ENCODE measurements at regions not wholly inside any gene's neighbourhood (a gene's known extent, or its start where the extent isn't known, plus 50 kb on each side); places are given as distances from the start of the nearest gene placed in this dataset.
"Not testable (repeated sequence)": the region's sequence is repeated elsewhere in the genome, so short reads cannot be mapped to it uniquely, and the experiment has no call there.

GRCh38 chr6:4655196-4656025 is 120.8 kb upstream of the CDYL start:
- DNase-seq (ENCODE audit: low read depth) = no peak

- DNase-seq (ENCODE audit: low read depth) = no peak
Measured at GRCh38 chr6:4653141-4653540, 123.1 kb upstream of the CDYL start.

GRCh38 chr6:4651831-4652467 is 124.3 kb upstream of the CDYL start:
- no peak for DNase-seq (ENCODE audit: low read depth)

DNA sequence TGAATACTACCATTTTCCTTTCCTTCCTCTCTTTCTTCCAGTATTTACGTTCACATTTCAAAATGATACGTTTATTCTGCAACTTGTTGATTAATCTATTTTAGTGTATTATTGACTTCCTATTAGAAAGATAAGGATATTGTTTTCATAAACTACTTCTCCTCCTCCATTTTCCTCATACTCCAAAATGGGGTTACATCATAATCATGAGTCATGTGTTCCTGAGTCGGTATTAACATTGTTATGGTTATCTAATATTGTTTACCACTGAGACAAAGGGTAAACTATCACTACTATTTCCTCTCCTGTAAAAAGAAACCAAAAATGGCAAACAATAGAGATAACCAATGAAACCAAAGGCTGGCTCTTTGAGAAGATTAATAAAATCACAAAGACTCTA is 126.5 kb upstream of the CDYL start:
- no peak for DNase-seq (ENCODE audit: low read depth)

GRCh38 chr6:4647414-4648365 is 128.5 kb upstream of the CDYL start:
- no peak for DNase-seq (ENCODE audit: low read depth)

DNA sequence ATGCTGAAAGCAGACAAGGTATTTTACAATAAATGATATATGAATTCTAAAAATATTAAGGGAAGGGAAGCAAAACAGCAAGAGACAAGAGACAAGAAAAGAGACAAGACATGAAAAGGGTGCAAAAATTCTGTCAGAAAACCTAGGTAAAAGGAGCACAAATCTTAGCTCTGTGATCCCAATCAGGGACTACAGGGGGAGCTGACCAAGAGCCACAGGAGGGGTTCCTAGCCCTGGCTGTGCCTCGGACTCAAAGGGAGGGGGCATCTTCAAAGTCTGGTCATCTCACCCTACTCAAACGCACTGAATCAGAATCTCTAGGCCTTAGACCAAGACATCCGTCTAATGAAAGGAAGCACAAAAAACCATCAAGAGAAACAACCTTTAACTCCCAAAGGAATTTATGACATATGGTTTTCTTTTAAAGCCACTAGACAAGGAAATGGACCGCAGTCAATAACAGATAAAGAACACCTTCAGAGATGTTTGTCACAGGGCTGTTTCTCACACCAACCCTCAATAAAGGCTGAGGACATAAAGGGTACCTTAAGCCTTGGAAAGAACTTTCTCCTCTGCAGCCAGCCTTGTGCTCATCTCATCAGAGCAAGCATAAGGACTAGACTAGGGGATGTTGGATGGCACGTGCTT is 130.4 kb upstream of the CDYL start:
- no peak for DNase-seq (ENCODE audit: low read depth)

DNA sequence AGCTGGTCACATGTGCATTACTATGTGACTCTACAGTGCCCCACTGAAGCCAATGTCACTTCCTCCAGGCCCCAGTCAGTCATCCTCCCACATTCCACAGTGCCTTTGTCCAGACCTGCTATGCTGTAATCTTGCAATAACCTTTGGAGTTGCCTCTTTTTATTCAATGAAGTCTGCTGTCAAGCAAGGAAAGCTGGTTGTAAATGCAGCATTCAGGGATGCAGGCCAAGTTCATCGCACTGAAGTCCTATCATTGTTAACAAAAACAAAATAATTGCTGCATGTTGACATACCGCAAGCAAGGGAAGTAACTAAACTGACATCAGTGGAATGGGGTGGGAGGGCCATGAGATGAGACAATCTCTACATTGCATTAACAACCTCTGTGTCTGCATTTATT is 131.2 kb upstream of the CDYL start:
- DNase-seq (ENCODE audit: low read depth) = no peak

GRCh38 chr6:4641461-4641860 is 134.7 kb upstream of the CDYL start:
- no peak for DNase-seq (ENCODE audit: low read depth)

GRCh38 chr6:4640139-4640538 is 136.1 kb upstream of the CDYL start:
- DNase-seq (ENCODE audit: low read depth) = no peak

DNA sequence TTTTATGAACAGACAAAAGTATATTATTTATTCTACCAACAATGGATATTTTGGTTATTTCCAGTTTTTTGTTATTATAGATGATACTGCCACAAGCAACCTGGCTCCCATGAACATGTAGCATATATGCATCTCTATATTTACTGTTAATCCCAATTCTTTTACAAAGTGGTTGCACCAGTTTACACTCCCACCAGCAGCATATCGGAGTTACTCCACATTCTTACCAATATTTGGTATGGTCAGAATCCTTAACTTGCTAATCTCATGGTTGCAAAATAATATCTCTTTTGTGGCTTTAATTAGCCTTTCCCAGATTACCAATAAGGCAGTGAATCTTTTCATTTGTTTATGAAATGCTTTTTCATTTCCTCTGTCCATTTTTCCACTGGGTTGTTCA is 137.6 kb upstream of the CDYL start:
- DNase-seq (ENCODE audit: low read depth) = no peak

DNA sequence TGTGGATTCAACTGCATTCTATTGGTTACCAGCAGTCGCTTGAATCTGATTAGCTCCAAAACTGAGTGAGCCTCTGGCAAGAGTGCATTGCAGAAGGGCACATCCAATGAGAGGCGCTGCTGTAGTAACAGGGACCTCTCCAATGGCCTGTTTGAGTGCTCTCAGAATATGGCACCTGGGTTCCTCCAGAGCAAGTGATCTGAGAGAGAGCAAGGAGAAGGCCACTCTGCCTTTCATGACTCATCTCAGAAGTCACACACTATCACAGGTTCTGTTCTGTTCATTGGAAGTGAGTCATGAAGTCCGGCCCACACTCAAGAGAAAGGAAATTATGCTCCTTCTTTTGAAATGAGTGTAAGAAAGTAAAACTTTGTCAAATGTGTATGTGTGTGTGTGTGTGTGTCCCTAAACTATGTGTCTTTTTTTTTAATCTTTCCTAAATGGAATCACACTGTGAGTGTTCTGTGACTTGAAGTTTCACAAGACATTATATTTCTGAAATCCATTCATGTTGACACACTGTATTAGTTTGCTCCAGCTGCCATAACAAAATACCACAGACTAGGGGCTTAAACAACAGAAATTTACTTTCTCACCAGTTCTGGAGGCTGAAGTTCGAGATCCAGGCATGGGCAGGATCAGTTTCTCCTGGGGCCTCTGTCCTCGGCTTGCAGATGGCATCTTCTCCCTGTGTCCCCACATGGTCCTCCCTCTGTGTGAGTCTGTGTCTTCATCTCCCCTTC is 138.3 kb upstream of the CDYL start:
- peak; percentile 38 for DNase-seq (ENCODE audit: low read depth)

GRCh38 chr6:4636881-4637224 is 139.4 kb upstream of the CDYL start:
- no peak for DNase-seq (ENCODE audit: low read depth)

DNA sequence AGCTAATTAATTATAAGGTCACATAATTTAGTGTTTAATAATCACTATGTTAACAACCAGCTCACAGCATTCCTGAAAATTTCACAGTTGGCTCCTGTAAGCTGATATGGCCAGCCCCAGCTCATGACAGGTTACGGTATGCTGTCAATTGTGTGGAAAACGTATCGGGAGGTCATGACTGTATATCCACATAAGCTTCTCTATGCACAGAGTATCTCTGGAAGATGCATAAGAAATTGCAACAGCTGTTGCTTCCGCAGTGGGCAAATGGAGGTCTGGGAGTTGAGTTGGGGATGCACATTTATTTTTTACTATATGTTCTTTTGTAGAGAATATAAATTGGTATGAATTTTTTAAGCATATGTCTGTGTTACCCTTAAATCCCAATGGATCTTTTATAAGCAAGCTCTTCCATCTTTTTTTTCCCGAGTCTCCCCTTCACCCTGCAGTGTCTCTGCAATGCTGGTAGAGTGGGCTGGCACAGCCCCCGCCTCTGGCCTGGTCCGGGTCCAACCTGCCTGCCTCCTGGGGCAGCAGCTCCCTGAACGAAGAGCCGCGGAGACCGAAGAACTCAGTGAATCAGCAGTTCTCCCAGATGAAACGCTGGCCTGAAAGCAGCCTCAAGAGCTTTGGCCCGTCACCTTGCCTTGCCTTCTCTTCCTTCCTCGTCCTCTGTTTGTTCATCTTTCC is 139.9 kb upstream of the CDYL start:
- no peak for DNase-seq (ENCODE audit: low read depth)

- no peak for DNase-seq (ENCODE audit: low read depth)
Measured at GRCh38 chr6:4635666-4636065, 140.5 kb upstream of the CDYL start.

GRCh38 chr6:4632421-4632820 is 143.8 kb upstream of the CDYL start:
- no peak for DNase-seq (ENCODE audit: low read depth)

DNA sequence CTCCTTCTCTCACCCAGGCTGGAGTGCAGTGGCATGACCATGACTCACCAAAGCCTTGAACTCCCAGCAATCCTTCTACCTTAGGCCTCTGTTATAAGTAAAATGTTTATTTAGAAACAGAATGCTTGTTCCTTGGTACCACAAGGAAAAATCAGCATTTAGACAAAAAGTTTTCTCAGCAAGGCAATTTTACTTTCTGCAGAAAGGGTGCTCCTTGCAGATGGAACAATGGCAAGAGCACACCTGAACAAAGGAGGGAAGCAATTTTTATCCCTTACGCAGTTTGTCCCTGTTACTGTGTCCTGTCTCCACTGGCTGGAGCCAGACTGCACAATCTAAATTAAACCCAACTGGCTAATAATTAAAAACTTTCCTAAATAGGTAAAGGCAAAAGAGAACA is 146.4 kb upstream of the CDYL start:
- not testable (repeated sequence) for DNase-seq (ENCODE audit: low read depth)

DNA sequence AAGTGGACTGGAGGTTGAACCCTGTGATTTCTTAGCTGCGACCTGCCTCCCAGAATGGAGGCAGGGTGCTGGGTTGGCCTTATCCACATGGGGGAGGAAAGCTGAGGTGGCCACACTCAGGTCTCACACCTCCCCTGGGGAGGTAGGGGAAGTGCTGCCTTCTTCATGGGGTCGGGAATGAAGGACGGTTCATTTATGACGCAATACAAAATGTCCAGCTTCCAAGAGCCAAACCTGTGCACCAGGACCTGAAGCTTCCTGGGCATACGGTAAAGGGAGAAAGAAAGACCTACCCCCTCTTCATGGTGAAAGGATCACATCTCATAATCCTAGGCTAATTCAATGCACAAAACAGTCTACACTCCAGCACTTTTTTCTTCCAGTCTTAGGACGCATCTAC is 150.6 kb upstream of the CDYL start:
- DNase-seq (ENCODE audit: low read depth) = no peak

GRCh38 chr6:4624726-4625125 is 151.5 kb upstream of the CDYL start:
- DNase-seq (ENCODE audit: low read depth) = no peak

DNA sequence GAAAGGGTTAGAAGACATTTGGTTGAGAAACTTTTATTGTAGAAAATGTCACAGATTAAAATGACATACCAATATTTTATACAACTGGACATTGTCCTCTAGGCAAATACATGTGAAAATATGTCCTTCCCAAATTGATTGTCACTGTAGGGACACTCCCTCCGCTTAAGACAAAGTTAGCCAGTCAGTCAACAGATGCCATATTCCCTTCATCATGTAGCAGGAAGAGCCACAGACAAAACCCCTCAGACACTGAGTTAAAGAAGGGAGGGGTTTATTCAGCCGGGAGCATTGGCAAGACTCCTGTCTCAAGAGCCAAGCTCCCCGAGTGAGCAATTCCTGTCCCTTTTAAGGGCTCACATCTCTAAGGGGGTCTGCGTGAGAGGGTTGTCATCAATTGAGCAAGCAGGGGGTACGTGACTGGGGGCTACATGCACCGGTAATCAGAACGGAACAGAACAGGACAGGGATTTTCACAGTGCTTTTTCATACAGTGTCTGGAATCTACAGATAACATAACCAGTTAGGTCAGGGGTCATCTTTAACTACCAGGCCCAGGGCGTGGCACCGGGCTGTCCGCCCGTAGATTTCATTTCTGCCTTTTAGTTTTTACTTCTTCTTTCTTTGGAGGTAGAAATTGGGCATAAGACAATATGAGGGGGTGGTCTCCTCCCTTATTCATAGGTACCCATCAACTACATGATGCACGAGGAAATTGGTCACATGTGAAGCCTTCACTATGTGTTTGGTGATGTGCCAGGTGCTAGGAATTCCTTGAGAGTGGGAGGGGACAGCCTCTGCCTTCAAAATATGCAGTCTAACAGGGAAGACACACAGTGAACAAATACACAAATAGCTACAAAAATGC is 155.7 kb upstream of the CDYL start:
- no peak for DNase-seq (ENCODE audit: low read depth)

DNA sequence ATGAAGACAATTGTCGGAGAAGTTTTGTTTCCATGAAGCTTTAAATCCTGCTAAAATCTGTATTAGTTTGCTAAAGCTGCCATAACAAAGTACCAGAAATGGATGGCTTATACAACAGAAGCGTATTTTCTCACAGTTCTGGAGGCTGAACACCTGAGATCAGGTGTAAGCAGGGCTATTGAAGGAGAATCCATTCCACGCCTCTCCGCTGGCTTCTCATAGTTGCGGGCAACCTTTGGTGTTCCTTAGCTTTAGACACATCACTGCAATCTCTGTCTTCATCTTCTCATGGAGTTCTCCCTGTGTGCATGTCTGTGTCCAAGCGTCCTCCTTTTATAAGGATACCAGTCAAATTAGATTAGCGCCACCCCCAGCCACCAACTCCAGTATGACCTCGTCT is 159.9 kb upstream of the CDYL start:
- no peak for DNase-seq (ENCODE audit: low read depth)
